OCI-LY7 (cell line): ENCODE measurements at regions not wholly inside any gene's neighbourhood (a gene's known extent, or its start where the extent isn't known, plus 50 kb on each side); places are given as distances from the start of the nearest gene placed in this dataset.

ENCODE experiments used
- CTCF ChIP-seq: fragments of 200-600 bp; sonication (generic); conservative IDR thresholded peaks from 2 replicates; pipeline ENCODE4 v1.5.1; 2014; ENCODE audit warnings: mild to moderate bottlenecking, antibody characterized with exemption, low read length, moderate library complexity, mixed read lengths
- EZH2phosphoT487 ChIP-seq: fragments of 200-600 bp; sonication (generic); IDR thresholded peaks from 2 replicates; pipeline ENCODE4 v1.6.1; 2018; ENCODE audit warnings: low read depth, borderline replicate concordance, mild to moderate bottlenecking, mixed run types, antibody characterized with exemption, low read length, moderate library complexity, mixed read lengths

GRCh38 chr10:55446441-55447002 lies 645.5 kb upstream of the PCDH15 start:
- TF ChIP-seq CTCF (no peak), EZH2phosphoT487 (no peak)
